ENCODE measurements at regions not wholly inside any gene's neighbourhood (a gene's known extent, or its start where the extent isn't known, plus 50 kb on each side); places are given as distances from the start of the nearest gene placed in this dataset.

- intact Hi-C loops (cut with DNase I; ENCODE audit: low total_unique reads): no loop called here
- no peaks in the 10 kb centered on the region for H3K27me3 ChIP-seq
- TF ChIP-seq CTCF (IDR thresholded peaks at IDR 0.05) (no peak), POLR2A (IDR thresholded peaks at IDR 0.05) (no peak)
- H3K27ac ChIP-seq: no peak overlapping the region
- no peak for DNase-seq
- H3K36me3 ChIP-seq: no peaks in the 10 kb centered on the region
- H3K4me1 ChIP-seq: no peaks in the 10 kb centered on the region
- no peak overlapping the region for H3K4me3 ChIP-seq
- H3K9me3 ChIP-seq: no peaks in the 10 kb centered on the region
Measured at GRCh38 chr13:105908586-105908985, 626.9 kb downstream of the EFNB2 start.

- H3K4me1 ChIP-seq: no peaks in the 10 kb centered on the region
- no peaks in the 10 kb centered on the region for H3K36me3 ChIP-seq
- DNase-seq: no peak
- no peaks in the 10 kb centered on the region for H3K9me3 ChIP-seq
- no peak overlapping the region for H3K4me3 ChIP-seq
- TF ChIP-seq CTCF (IDR thresholded peaks at IDR 0.05) (no peak), POLR2A (IDR thresholded peaks at IDR 0.05) (no peak)
- no peaks in the 10 kb centered on the region for H3K27me3 ChIP-seq
- intact Hi-C loops (cut with DNase I; ENCODE audit: low total_unique reads): no loop called here
- H3K27ac ChIP-seq: no peak overlapping the region
Measured at GRCh38 chr13:105907319-105908019, 628.0 kb downstream of the EFNB2 start.

- Histone ChIP-seq H3K27me3 (no peaks in the 10 kb centered on the region), H3K27ac (no peak overlapping the region)
Measured at GRCh38 chr13:105906746-105907145, 628.7 kb downstream of the EFNB2 start.

GRCh38 chr13:105904034-105904742, 631.3 kb downstream of the EFNB2 start:
- Histone ChIP-seq H3K36me3 (no peaks in the 10 kb centered on the region), H3K27ac (no peak overlapping the region), H3K4me3 (no peak overlapping the region), H3K27me3 (no peaks in the 10 kb centered on the region), H3K9me3 (no peaks in the 10 kb centered on the region), H3K4me1 (no peaks in the 10 kb centered on the region)
- DNase-seq: no peak
- intact Hi-C loops (cut with DNase I; ENCODE audit: low total_unique reads): no loop called here
- TF ChIP-seq CTCF (IDR thresholded peaks at IDR 0.05) (no peak), POLR2A (IDR thresholded peaks at IDR 0.05) (no peak)

More at GRCh38 chr13:105906746-105907145, 628.7 kb downstream of the EFNB2 start:
- no peak overlapping the region for H3K4me3 ChIP-seq
- no peaks in the 10 kb centered on the region for H3K9me3 ChIP-seq
- no peaks in the 10 kb centered on the region for H3K4me1 ChIP-seq
- intact Hi-C loops (cut with DNase I; ENCODE audit: low total_unique reads): no loop called here
- H3K36me3 ChIP-seq: no peaks in the 10 kb centered on the region
- no peak for DNase-seq
- no peak for TF ChIP-seq POLR2A (IDR thresholded peaks at IDR 0.05)
- TF ChIP-seq CTCF (IDR thresholded peaks at IDR 0.05): no peak

GRCh38 chr13:105902396-105902795, 633.1 kb downstream of the EFNB2 start:
- Histone ChIP-seq H3K4me1 (no peaks in the 10 kb centered on the region), H3K27me3 (no peaks in the 10 kb centered on the region), H3K4me3 (no peak overlapping the region), H3K27ac (no peak overlapping the region), H3K36me3 (no peaks in the 10 kb centered on the region), H3K9me3 (no peaks in the 10 kb centered on the region)
- no peak for TF ChIP-seq POLR2A (IDR thresholded peaks at IDR 0.05)
- no peak for TF ChIP-seq CTCF (IDR thresholded peaks at IDR 0.05)
- intact Hi-C loops (cut with DNase I; ENCODE audit: low total_unique reads): no loop called here
- no peak for DNase-seq
